Fibroblast of villous mesenchyme (primary cell): ENCODE measurements at regions not wholly inside any gene's neighbourhood (a gene's known extent, or its start where the extent isn't known, plus 50 kb on each side); places are given as distances from the start of the nearest gene placed in this dataset.

Experiments
- DNase-seq: peaks from one replicate; pipeline ENCODE4 v3.0.0-alpha.2; 2010; ENCODE audit warnings: low read depth
- H3K4me3 ChIP-seq: 2 replicates; pipeline ENCODE4 v1.5.1; 2011; ENCODE audit warnings: low read depth, mild to moderate bottlenecking, low read length
- CTCF ChIP-seq: IDR thresholded peaks from 2 replicates; pipeline ENCODE4 v1.5.1; 2012; ENCODE audit warnings: low read depth, mild to moderate bottlenecking, low read length; ENCODE audit not compliant: insufficient read depth

GRCh38 chr15:61685971-61686370 lies 374.3 kb downstream of the VPS13C start:
- no peak for DNase-seq
- TF ChIP-seq CTCF: no peak
- no peak overlapping the region for H3K4me3 ChIP-seq

GRCh38 chr15:61685534-61685933 lies 374.7 kb downstream of the VPS13C start:
- no peak for TF ChIP-seq CTCF
- DNase-seq: no peak

DNA sequence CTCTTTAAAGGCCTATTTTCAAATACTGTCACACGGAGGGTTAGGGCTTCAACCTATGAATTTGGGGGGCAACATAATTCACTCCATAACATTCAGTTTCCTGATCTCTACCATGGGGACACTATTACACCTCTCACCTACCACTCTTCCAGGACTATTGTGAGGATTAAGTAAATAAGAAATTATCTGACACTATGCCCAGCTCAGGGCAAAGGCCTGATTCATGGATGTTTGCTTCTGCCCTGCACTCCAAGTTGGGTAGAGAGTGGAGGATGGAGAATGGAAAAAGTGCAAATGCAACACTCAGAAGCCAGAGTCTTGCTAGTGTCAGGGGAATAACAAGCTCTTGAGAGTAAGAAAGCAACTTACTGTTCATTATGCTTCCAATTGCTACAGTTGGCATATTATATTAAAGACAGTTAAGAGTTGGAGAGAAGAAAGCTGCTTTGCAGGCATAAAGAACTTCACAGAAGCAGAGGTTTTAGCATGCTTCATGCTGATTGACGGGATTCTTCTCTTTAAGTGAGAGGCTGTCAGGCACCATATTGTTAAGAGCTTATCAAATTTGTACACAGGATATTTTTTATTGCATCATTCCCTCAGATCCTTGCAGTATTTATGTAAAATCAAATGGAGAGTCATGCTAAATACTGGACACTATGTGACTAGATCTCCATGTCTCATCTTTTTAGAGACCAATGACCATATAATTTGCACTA lies 375.3 kb downstream of the VPS13C start:
- no peak for TF ChIP-seq CTCF
- no peak overlapping the region for H3K4me3 ChIP-seq
- DNase-seq: no peak

More at GRCh38 chr15:61685534-61685933, 374.7 kb downstream of the VPS13C start:
- no peak overlapping the region for H3K4me3 ChIP-seq

- H3K4me3 ChIP-seq: no peak overlapping the region
- TF ChIP-seq CTCF: no peak
- no peak for DNase-seq
Observed at GRCh38 chr15:61682891-61683735, 377.1 kb downstream of the VPS13C start.

DNA sequence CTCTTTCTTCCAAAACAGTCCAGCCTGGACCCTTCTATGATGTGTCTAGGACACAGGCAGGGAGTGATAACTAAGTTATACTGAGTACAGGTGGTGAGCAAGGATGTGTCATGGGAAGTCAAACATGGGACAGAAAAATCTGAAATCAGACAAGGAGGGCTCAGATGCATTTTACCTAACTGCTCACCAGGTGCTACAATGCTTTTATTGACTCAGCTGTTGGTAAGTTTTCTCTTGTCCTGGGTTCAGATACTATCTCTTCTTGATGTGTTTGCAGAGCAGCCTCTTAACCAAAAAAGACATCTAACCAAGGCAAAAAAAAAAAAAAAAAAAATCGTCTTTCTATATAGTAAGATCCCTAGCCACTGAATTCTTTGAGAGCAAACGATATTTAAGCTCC lies 378.6 kb downstream of the VPS13C start:
- H3K4me3 ChIP-seq: no peak overlapping the region
- no peak for DNase-seq
- TF ChIP-seq CTCF: no peak

DNA sequence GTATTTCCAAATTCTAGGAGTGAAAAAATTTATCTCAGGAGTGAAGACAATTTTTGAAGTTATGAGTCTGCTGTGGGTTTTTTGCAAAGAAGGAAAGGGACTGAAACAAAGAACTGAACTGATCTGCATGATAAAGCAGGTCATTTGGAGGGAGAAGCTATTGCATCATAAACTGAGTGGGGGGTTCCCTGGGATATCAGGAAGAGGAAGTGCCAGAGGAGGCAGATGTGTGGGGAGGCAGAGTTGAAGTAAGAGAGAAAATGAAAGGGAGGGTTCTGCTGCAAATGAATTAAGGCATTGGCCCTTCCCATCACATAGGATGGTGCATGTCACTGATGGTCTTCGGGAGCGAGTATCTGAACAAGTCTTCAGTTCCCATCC lies 379.2 kb downstream of the VPS13C start:
- no peak overlapping the region for H3K4me3 ChIP-seq
- no peak for DNase-seq
- TF ChIP-seq CTCF: no peak
